ENCODE measurements at regions not wholly inside any gene's neighbourhood (a gene's known extent, or its start where the extent isn't known, plus 50 kb on each side); places are given as distances from the start of the nearest gene placed in this dataset.

DNA sequence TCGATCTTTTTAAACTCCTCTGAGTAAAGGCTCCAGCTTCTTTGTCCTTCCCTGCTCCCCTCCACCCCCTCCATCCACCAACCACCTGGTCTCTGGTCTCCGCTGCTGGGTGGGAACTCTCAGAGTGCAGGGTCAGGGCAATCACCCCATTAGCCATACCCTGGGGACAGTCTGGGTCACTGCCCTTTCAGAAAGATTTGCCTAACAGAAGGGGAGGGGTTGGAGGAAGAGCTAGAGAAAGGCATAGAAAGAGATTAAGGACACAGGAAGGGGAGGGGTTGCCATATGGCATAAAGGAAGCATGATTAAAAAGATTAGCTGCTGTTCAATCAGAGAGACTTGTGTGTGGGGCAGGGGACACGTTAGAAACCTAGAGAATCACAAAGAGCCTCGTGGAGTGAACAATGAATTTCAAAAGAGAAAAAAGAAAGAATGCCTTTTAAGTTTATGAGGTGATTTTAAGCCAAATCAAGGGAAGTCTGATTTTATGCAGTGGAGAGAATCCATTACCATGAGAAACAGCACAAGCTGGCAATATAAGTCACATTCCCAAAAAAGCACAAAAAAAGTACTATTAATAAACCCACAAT lies 115.5 kb upstream of the ACSL4 start:
- TF ChIP-seq, protein P1, sequence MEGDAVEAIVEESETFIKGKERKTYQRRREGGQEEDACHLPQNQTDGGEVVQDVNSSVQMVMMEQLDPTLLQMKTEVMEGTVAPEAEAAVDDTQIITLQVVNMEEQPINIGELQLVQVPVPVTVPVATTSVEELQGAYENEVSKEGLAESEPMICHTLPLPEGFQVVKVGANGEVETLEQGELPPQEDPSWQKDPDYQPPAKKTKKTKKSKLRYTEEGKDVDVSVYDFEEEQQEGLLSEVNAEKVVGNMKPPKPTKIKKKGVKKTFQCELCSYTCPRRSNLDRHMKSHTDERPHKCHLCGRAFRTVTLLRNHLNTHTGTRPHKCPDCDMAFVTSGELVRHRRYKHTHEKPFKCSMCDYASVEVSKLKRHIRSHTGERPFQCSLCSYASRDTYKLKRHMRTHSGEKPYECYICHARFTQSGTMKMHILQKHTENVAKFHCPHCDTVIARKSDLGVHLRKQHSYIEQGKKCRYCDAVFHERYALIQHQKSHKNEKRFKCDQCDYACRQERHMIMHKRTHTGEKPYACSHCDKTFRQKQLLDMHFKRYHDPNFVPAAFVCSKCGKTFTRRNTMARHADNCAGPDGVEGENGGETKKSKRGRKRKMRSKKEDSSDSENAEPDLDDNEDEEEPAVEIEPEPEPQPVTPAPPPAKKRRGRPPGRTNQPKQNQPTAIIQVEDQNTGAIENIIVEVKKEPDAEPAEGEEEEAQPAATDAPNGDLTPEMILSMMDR (optimal IDR thresholded peaks at IDR 0.05 in 1 of 3, IDR thresholded peaks at IDR 0.05 in 1 of 3, conservative IDR thresholded peaks at IDR 0.05 in 1 of 3; ENCODE audit: extremely low read depth in 1 of 3, insufficient read depth in 2 of 3, low read length in 3 of 3): no peak
- no peak for TF ChIP-seq EZH2 (IDR thresholded peaks at IDR 0.05; ENCODE audit: low read length)

Data from keratinocyte (primary cell).